Skeletal muscle tissue (tissue), 3 donors: ENCODE measurements at regions not wholly inside any gene's neighbourhood (a gene's known extent, or its start where the extent isn't known, plus 50 kb on each side); places are given as distances from the start of the nearest gene placed in this dataset.
A peak's percentile ranks its signal among the peaks of the same experiment; 100 is the strongest.

Source experiments
- H3K27ac ChIP-seq: one replicate; pipeline ENCODE4 v1.7.0; 2013; ENCODE audit warnings: mild to moderate bottlenecking, low read depth, low read length, inconsistent platforms
- H3K27me3 ChIP-seq, 3 donors: one replicate each; pipeline ENCODE4 v1.7.0; 2013; ENCODE audit warnings: low read length in 3 of 3; ENCODE audit not compliant: control insufficient read depth in 3 of 3, insufficient read depth in 3 of 3
- H3K36me3 ChIP-seq, 3 donors: one replicate each; pipeline ENCODE4 v1.7.0; 2013; ENCODE audit warnings: low read length in 3 of 3; ENCODE audit not compliant: control insufficient read depth in 3 of 3, insufficient read depth in 3 of 3
- H3K4me1 ChIP-seq, 3 donors: one replicate each; pipeline ENCODE4 v1.7.0; 2013; ENCODE audit warnings: low read length in 3 of 3, mild to moderate bottlenecking in 3 of 3; ENCODE audit not compliant: control insufficient read depth in 3 of 3, insufficient read depth in 3 of 3
- H3K4me3 ChIP-seq, 3 donors: one replicate each; pipeline ENCODE4 v1.7.0; 2013; ENCODE audit warnings: low read length in 3 of 3
- H3K9ac ChIP-seq, 3 donors: one replicate each; pipeline ENCODE4 v1.7.0; 2013; ENCODE audit warnings: low read length in 3 of 3, mild to moderate bottlenecking in 3 of 3, moderate library complexity in 2 of 3, low read depth in 1 of 3
- H3K9me3 ChIP-seq, 3 donors: one replicate each; pipeline ENCODE4 v1.7.0; 2013; ENCODE audit warnings: low read length in 3 of 3; ENCODE audit not compliant: control insufficient read depth in 3 of 3
- donor health status: Osteomylitis.

- Histone ChIP-seq H3K4me1 (peaks cover 0 to 11% (median 0%) of the 10 kb centered on the region in 3 donors), H3K9ac (no peak overlapping the region), H3K9me3 (no peaks in the 10 kb centered on the region), H3K4me3 (no peak overlapping the region), H3K27ac (no peak overlapping the region), H3K36me3 (no peaks in the 10 kb centered on the region), H3K27me3 (no peaks in the 10 kb centered on the region)
These were observed 84.3 kb upstream of the PREP start for GRCh38 chr6:105487040-105487790.

GRCh38 chr6:105485456-105485855 lies 82.6 kb upstream of the PREP start:
- Histone ChIP-seq H3K9ac (no peak overlapping the region), H3K36me3 (no peaks in the 10 kb centered on the region), H3K9me3 (no peaks in the 10 kb centered on the region), H3K4me1 (peaks cover 0 to 15% (median 0%) of the 10 kb centered on the region in 3 donors), H3K27ac (no peak overlapping the region), H3K27me3 (no peaks in the 10 kb centered on the region), H3K4me3 (no peak overlapping the region)

- Histone ChIP-seq H3K4me3 (no peak overlapping the region), H3K36me3 (no peaks in the 10 kb centered on the region), H3K9me3 (no peaks in the 10 kb centered on the region), H3K4me1 (peaks cover 0 to 15% (median 0%) of the 10 kb centered on the region in 3 donors), H3K27me3 (no peaks in the 10 kb centered on the region), H3K9ac (no peak overlapping the region), H3K27ac (no peak overlapping the region)
These were observed 81.6 kb upstream of the PREP start for GRCh38 chr6:105484238-105485161.

GRCh38 chr6:105483492-105483891 lies 80.6 kb upstream of the PREP start:
- Histone ChIP-seq H3K27me3 (no peaks in the 10 kb centered on the region), H3K9me3 (no peaks in the 10 kb centered on the region), H3K27ac (no peak overlapping the region), H3K4me3 (no peak overlapping the region), H3K36me3 (no peaks in the 10 kb centered on the region), H3K4me1 (peaks cover 0 to 7% (median 0%) of the 10 kb centered on the region in 3 donors), H3K9ac (no peak overlapping the region)

GRCh38 chr6:105482921-105483320 lies 80.0 kb upstream of the PREP start:
- no peaks in the 10 kb centered on the region for H3K36me3 ChIP-seq
- H3K9ac ChIP-seq, result no peak overlapping the region
- H3K27me3 ChIP-seq, result no peaks in the 10 kb centered on the region
- peaks cover 0 to 7% (median 0%) of the 10 kb centered on the region in 3 donors for H3K4me1 ChIP-seq
- H3K9me3 ChIP-seq, result no peaks in the 10 kb centered on the region
- H3K27ac ChIP-seq, result no peak overlapping the region
- no peak overlapping the region for H3K4me3 ChIP-seq

GRCh38 chr6:105482227-105482844 lies 79.5 kb upstream of the PREP start:
- H3K27me3 ChIP-seq, result no peaks in the 10 kb centered on the region
- no peaks in the 10 kb centered on the region for H3K36me3 ChIP-seq
- H3K4me3 ChIP-seq, result no peak overlapping the region
- H3K9me3 ChIP-seq, result peaks cover 0 to 3% (median 0%) of the 10 kb centered on the region in 3 donors
- peaks cover 0 to 7% (median 0%) of the 10 kb centered on the region in 3 donors for H3K4me1 ChIP-seq
- no peak overlapping the region for H3K27ac ChIP-seq
- H3K9ac ChIP-seq, result peak overlapping the region in 1 of 3 donors; percentile 17

- no peak overlapping the region for H3K27ac ChIP-seq
- no peaks in the 10 kb centered on the region for H3K36me3 ChIP-seq
- peaks cover 0 to 3% (median 0%) of the 10 kb centered on the region in 3 donors for H3K9me3 ChIP-seq
- no peak overlapping the region for H3K4me3 ChIP-seq
- H3K4me1 ChIP-seq, result peaks cover 0 to 2% (median 0%) of the 10 kb centered on the region in 3 donors
- no peak overlapping the region for H3K9ac ChIP-seq
- no peaks in the 10 kb centered on the region for H3K27me3 ChIP-seq
These were observed 74.1 kb upstream of the PREP start for GRCh38 chr6:105476978-105477377.

GRCh38 chr6:105474234-105474633 lies 71.4 kb upstream of the PREP start:
- Histone ChIP-seq H3K9me3 (peaks cover 0 to 3% (median 0%) of the 10 kb centered on the region in 3 donors), H3K4me3 (no peak overlapping the region), H3K9ac (no peak overlapping the region)

GRCh38 chr6:105469946-105470345 lies 67.1 kb upstream of the PREP start:
- Histone ChIP-seq H3K9ac (no peak overlapping the region), H3K27ac (no peak overlapping the region), H3K27me3 (no peaks in the 10 kb centered on the region), H3K4me1 (no peaks in the 10 kb centered on the region), H3K9me3 (peaks cover 0 to 4% (median 2%) of the 10 kb centered on the region in 3 donors), H3K4me3 (no peak overlapping the region), H3K36me3 (no peaks in the 10 kb centered on the region)

More at GRCh38 chr6:105474234-105474633, 71.4 kb upstream of the PREP start:
- no peaks in the 10 kb centered on the region for H3K27me3 ChIP-seq
- H3K36me3 ChIP-seq, result no peaks in the 10 kb centered on the region
- H3K27ac ChIP-seq, result no peak overlapping the region
- H3K4me1 ChIP-seq, result no peaks in the 10 kb centered on the region
